ENCODE measurements at regions not wholly inside any gene's neighbourhood (a gene's known extent, or its start where the extent isn't known, plus 50 kb on each side); places are given as distances from the start of the nearest gene placed in this dataset.

DNA sequence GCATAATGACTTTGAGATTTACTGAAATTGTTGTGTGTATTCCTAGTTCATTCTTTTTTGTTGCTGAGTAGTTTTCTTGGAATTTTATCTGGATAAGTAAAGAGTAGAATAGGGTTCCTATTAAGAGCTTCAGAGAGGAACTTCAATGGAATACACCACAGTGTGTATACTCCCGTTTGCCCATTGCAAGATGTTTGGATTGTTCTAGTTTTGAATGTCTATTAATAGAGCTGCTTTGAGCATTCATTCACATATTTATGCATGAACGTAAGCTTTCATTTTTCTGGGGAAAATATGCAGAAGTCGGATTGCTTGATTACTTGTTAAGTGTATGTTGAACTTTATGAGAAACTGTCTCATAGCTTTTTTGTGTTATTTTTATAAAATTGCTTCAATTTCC, 580.5 kb downstream of the OTOL1 start:
- intact Hi-C loops (cut with DNase I) = no loop called here
- Histone ChIP-seq H3K27ac (no peak overlapping the region), H3K36me3 (no peaks in the 10 kb centered on the region), H3K27me3 (no peaks in the 10 kb centered on the region), H3K4me1 (no peaks in the 10 kb centered on the region), H3K9me3 (no peaks in the 10 kb centered on the region), H3K4me3 (no peak overlapping the region)
- DNase-seq (ENCODE audit: low spot score in 2 of 2) = no peak
- TF ChIP-seq, protein P1, sequence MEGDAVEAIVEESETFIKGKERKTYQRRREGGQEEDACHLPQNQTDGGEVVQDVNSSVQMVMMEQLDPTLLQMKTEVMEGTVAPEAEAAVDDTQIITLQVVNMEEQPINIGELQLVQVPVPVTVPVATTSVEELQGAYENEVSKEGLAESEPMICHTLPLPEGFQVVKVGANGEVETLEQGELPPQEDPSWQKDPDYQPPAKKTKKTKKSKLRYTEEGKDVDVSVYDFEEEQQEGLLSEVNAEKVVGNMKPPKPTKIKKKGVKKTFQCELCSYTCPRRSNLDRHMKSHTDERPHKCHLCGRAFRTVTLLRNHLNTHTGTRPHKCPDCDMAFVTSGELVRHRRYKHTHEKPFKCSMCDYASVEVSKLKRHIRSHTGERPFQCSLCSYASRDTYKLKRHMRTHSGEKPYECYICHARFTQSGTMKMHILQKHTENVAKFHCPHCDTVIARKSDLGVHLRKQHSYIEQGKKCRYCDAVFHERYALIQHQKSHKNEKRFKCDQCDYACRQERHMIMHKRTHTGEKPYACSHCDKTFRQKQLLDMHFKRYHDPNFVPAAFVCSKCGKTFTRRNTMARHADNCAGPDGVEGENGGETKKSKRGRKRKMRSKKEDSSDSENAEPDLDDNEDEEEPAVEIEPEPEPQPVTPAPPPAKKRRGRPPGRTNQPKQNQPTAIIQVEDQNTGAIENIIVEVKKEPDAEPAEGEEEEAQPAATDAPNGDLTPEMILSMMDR (IDR thresholded peaks at IDR 0.05) = no peak

DNA sequence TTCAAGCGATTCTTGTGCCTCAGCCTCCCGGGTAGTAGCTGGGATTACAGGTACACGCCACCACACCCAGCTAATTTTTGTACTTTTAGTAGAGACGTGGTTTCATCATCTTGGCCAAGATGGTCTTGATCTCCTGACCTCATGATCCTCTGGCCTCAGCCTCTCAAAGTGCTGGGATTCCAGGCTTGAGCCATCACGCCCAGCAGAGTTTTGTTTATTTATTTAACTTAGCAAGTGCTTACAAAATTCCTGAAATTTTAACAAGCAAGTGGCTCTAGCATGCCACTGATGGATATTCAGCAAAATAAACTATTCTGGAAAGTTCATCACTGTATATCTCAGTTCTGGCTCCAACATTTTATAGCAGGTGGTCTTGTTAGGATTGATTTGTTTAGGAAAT, 585.9 kb downstream of the OTOL1 start:
- H3K27ac ChIP-seq = no peak overlapping the region
- H3K36me3 ChIP-seq = no peaks in the 10 kb centered on the region
- no peak for DNase-seq (ENCODE audit: low spot score in 2 of 2)
- no peaks in the 10 kb centered on the region for H3K9me3 ChIP-seq
- no peaks in the 10 kb centered on the region for H3K4me1 ChIP-seq
- intact Hi-C loops (cut with DNase I) = no loop called here
- TF ChIP-seq, protein P1 (IDR thresholded peaks at IDR 0.05) = no peak
- H3K27me3 ChIP-seq = no peaks in the 10 kb centered on the region
- H3K4me3 ChIP-seq = no peak overlapping the region

DNA sequence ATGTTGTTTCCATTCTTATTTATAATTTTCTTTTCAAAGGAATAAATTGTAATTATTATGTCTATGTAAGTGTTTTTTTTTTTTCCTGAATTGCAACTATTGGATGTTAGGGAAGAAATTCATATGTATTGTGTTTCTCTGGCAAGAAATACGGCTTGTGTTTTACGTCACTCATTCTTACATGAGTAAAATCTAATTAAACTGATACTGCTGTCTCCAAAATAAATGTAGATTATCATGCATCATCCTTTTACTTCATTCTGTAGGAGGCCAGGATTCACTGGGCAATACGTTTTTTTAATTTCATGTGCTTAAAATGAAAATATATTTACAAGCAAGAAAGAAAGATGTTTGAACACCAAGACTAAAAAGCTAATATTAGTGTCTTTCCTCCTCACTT, 590.8 kb downstream of the OTOL1 start:
- H3K27me3 ChIP-seq = no peaks in the 10 kb centered on the region
- H3K4me1 ChIP-seq = no peaks in the 10 kb centered on the region
- H3K27ac ChIP-seq = no peak overlapping the region
- no peak overlapping the region for H3K4me3 ChIP-seq
- DNase-seq (ENCODE audit: low spot score in 2 of 2) = no peak
- TF ChIP-seq, protein P1 (IDR thresholded peaks at IDR 0.05) = no peak
- intact Hi-C loops (cut with DNase I) = no loop called here
- no peaks in the 10 kb centered on the region for H3K36me3 ChIP-seq
- no peaks in the 10 kb centered on the region for H3K9me3 ChIP-seq

DNA sequence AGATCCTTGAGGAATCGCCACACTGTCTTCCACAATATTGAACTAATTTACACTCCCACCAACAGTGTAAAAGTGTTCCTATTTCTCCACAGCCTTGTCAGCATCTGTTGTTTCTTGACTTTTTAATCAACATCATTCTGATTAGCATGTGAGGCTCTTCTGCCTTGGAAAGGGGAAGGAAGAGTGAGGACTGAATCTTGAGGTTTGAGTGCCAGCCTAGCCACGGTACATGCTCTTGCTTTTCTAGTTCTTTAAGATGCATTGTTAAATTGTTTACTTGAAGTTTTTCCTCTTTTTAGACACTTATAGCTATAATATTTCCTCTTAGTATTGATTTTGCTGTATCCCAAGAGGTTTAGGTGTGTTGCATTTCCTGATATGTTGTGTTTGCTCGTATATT, 596.1 kb downstream of the OTOL1 start:
- DNase-seq (ENCODE audit: low spot score in 2 of 2) = no peak
- Histone ChIP-seq H3K4me1 (no peaks in the 10 kb centered on the region), H3K9me3 (no peaks in the 10 kb centered on the region), H3K4me3 (no peak overlapping the region), H3K27me3 (no peaks in the 10 kb centered on the region), H3K27ac (no peak overlapping the region), H3K36me3 (no peaks in the 10 kb centered on the region)
- intact Hi-C loops (cut with DNase I) = no loop called here
- TF ChIP-seq, protein P1 (IDR thresholded peaks at IDR 0.05) = no peak

DNA sequence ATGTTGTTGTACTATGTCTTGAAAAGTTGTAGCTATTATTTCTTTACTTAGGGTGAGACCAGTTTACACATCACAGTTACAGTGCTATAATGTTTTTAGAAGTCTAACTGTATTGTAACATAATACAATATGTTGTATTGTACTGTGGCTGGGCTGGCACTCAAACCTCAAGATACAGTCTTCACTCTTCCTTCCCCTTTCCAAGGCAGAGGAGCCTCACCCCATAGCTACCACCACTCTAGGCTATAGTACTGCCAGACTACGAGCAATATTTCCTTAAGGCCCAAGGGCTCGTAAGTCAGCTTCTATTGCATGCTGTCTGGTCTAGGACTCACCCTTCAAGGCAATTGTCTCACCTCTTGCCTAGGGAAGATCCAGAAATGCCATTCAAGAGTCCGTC, 597.7 kb downstream of the OTOL1 start:
- Histone ChIP-seq H3K4me1 (no peaks in the 10 kb centered on the region), H3K27me3 (no peaks in the 10 kb centered on the region), H3K9me3 (no peaks in the 10 kb centered on the region), H3K36me3 (no peaks in the 10 kb centered on the region), H3K4me3 (no peak overlapping the region), H3K27ac (no peak overlapping the region)
- DNase-seq (ENCODE audit: low spot score in 2 of 2) = no peak
- intact Hi-C loops (cut with DNase I) = no loop called here
- TF ChIP-seq, protein P1 (IDR thresholded peaks at IDR 0.05) = no peak

DNA sequence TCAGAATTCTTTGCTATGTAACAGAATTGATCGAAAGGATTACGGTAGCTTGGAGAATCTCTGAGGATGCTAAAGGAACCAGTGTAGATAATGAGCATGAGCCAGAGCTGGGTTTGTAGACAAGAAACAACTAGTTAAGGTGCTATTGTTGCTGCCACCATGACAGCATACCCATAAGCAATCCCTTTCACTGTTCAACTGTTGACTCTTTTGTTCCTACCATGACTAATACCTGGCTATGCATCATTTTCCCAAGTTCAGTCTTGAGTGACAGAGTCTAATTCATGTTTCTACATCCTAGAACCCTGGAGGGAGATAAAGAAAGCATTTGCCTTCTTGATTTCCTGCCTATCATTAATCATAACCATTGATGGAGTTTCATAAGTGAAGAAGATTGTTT, 600.3 kb downstream of the OTOL1 start:
- Histone ChIP-seq H3K4me1 (no peaks in the 10 kb centered on the region), H3K4me3 (no peak overlapping the region), H3K36me3 (no peaks in the 10 kb centered on the region), H3K27ac (no peak overlapping the region), H3K27me3 (no peaks in the 10 kb centered on the region), H3K9me3 (no peaks in the 10 kb centered on the region)
- TF ChIP-seq, protein P1 (IDR thresholded peaks at IDR 0.05) = no peak
- intact Hi-C loops (cut with DNase I) = no loop called here
- no peak for DNase-seq (ENCODE audit: low spot score in 2 of 2)
